HG03460 (cell line): ENCODE measurements at regions not wholly inside any gene's neighbourhood (a gene's known extent, or its start where the extent isn't known, plus 50 kb on each side); places are given as distances from the start of the nearest gene placed in this dataset.
"Not testable (repeated sequence)": the region's sequence is repeated elsewhere in the genome, so short reads cannot be mapped to it uniquely, and the experiment has no call there.

Experiments used
- ATAC-seq: cut with Tn5 transposase; IDR thresholded peaks from one replicate; pipeline ENCODE4 v1.9.1; 2021; ENCODE audit not compliant: unreplicated experiment

GRCh38 chr11:47928426-47928825, 51.9 kb upstream of the PTPRJ start:
- no peak for ATAC-seq

GRCh38 chr11:47924184-47924691, 56.1 kb upstream of the PTPRJ start:
- no peak for ATAC-seq

- ATAC-seq = no peak
These were observed 56.7 kb upstream of the PTPRJ start for GRCh38 chr11:47923667-47924066.

- not testable (repeated sequence) for ATAC-seq
These were observed 59.2 kb upstream of the PTPRJ start for GRCh38 chr11:47921080-47921555.

GRCh38 chr11:47918882-47919495, 61.4 kb upstream of the PTPRJ start:
- no peak for ATAC-seq

- no peak for ATAC-seq
These were observed 62.0 kb upstream of the PTPRJ start for GRCh38 chr11:47918370-47918690.

- no peak for ATAC-seq
These were observed 62.6 kb upstream of the PTPRJ start for GRCh38 chr11:47917599-47918369.

- ATAC-seq = no peak
These were observed 64.0 kb upstream of the PTPRJ start for GRCh38 chr11:47916361-47916841.

- ATAC-seq = no peak
These were observed 64.6 kb upstream of the PTPRJ start for GRCh38 chr11:47915783-47916182.

- ATAC-seq = no peak
These were observed 65.0 kb upstream of the PTPRJ start for GRCh38 chr11:47915374-47915773.

GRCh38 chr11:47914743-47915142, 65.6 kb upstream of the PTPRJ start:
- no peak for ATAC-seq

- no peak for ATAC-seq
These were observed 65.5 kb upstream of the NUP160 start for GRCh38 chr11:47913529-47914244.

GRCh38 chr11:47912843-47913437, 64.8 kb upstream of the NUP160 start:
- ATAC-seq = no peak

- no peak for ATAC-seq
These were observed 63.0 kb upstream of the NUP160 start for GRCh38 chr11:47911149-47911548.

GRCh38 chr11:47908198-47908597, 60.0 kb upstream of the NUP160 start:
- no peak for ATAC-seq

- no peak for ATAC-seq
These were observed 59.3 kb upstream of the NUP160 start for GRCh38 chr11:47907499-47907898.

GRCh38 chr11:47906066-47906465, 57.9 kb upstream of the NUP160 start:
- ATAC-seq = no peak

- ATAC-seq = no peak
These were observed 57.4 kb upstream of the NUP160 start for GRCh38 chr11:47905358-47906059.

- ATAC-seq = no peak
These were observed 56.7 kb upstream of the NUP160 start for GRCh38 chr11:47904808-47905207.

GRCh38 chr11:47904048-47904447, 55.9 kb upstream of the NUP160 start:
- no peak for ATAC-seq

GRCh38 chr11:47899801-47900200, 51.7 kb upstream of the NUP160 start:
- ATAC-seq = peak; percentile 98
